ENCODE measurements at regions not wholly inside any gene's neighbourhood (a gene's known extent, or its start where the extent isn't known, plus 50 kb on each side); places are given as distances from the start of the nearest gene placed in this dataset.
"Not testable (repeated sequence)": the region's sequence is repeated elsewhere in the genome, so short reads cannot be mapped to it uniquely, and the experiment has no call there.

DNA sequence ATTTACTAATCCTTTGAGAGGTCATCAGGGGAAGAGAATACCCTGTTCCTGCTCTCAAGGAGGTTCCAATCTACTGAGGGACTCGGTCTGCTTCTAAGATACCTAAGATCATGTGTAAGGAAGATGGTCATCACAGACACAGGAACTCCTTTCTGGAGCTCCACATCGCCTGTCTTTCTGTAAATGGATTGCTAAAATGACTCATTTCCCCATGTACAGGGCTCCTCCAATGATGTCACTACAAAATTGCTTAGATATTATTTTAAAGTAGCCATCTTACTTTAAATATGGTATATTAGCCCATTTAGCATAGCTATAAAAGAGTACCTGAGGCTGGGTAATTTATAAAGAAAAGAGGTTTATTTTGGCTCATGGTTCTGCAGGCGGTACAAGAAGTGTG is 206.1 kb upstream of the PROK2 start:
- DNase-seq: no peak

DNA sequence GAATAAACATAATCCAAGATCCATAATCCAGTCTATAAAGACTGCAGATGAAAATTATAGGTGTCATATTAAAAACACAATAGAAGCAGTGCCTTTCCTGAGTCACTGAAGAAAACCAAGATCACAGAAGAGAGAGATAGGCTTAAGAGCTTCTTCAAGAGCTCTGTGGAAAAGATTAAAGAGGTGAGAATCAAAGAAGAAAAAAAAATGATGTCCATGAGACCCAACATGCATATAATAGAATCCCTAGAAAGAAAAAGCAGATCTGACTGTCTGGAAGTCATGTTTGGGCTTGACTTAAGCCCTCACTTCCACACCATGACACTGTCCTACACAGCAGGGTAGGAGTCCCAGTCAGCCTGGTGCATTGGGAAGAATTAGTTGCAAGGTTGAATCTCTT is 205.6 kb upstream of the PROK2 start:
- no peak for DNase-seq

DNA sequence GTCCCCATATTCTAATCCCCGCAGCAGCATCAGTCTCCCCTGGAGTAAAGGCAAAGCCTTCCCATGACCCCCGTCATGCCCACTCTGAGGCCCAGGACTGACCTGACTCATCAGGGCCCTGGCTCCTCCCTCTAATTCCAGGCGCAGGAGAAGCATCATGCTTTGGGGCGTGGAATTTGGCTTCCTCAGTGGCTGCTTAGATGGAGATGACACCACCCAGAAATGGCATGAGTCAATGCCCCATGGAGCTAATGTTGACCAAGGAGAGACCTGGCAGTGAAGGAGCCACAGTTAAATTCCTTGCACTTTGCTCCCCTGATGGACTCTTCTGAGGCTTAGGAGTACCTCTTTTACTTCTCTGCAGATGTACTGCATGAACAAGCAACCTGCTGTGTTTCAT is 204.2 kb upstream of the PROK2 start:
- DNase-seq: no peak

DNA sequence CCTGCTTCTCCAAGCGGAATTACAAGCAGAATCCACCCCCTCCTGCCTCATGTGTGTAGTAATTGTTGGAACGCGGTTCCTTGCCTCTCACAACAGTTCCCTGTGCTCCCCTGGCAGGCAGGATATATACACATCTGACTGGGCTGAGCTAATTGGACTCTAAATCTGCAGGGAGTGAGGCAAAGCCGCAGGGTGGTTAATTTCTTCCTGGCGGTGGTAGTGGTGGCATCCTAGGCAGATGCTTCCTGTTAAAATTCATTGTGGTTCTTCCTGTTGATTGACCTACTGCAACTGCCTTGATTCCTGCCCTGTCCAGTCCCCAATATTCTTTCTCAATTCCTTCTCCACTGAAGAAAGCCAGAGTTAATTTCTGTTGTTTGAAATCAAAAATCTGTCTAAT is 202.9 kb upstream of the PROK2 start:
- DNase-seq: no peak

DNA sequence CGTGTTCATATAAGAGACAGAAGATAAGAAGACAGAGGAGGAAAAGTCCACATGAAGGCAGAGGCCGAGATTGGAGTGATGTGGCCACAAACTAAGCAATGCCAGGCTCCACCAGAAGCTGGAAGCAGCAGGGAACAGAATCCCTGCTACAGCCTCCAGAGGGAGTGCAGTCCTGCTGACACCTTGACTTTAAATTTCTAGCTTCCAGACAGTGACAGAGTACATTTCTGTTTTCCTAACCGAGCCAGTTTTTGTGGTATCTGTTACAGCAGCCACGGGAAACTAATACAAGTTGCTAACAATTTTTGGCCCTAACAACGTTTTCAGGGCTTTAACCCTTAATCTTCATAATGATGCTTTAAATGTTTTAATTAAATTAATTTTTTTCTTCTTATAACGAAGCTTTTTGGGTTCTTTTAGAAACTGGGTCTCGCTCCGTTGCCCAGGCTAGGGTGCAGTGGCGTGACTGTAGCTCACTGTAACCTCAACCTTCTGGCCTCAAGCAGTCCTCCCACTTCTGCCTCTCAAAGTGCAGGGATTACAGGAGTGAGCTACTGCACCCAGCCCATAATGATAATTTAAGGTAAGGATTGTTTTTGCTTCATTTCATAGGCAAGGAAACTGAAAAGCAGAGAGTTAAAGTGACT is 202.3 kb upstream of the PROK2 start:
- no peak for DNase-seq

DNA sequence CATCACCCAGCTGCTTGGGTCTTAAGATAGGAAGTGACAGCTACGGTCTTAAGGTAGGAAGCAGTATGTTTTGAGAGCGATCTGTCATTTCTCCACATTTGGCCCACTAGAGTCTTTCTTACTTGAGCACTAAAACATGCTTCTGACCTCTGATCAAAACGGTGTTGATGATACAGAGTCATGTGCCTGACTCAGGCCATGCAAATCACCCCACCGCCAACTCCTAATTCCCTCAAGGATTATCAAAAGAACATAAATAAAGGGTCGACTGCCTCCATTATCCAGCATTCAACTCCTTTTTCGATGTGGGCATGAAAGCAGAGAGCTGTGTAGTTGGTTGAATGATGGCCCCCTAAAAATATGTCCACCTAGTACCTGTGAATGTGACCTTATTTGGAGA is 201.7 kb upstream of the PROK2 start:
- DNase-seq: no peak

DNA sequence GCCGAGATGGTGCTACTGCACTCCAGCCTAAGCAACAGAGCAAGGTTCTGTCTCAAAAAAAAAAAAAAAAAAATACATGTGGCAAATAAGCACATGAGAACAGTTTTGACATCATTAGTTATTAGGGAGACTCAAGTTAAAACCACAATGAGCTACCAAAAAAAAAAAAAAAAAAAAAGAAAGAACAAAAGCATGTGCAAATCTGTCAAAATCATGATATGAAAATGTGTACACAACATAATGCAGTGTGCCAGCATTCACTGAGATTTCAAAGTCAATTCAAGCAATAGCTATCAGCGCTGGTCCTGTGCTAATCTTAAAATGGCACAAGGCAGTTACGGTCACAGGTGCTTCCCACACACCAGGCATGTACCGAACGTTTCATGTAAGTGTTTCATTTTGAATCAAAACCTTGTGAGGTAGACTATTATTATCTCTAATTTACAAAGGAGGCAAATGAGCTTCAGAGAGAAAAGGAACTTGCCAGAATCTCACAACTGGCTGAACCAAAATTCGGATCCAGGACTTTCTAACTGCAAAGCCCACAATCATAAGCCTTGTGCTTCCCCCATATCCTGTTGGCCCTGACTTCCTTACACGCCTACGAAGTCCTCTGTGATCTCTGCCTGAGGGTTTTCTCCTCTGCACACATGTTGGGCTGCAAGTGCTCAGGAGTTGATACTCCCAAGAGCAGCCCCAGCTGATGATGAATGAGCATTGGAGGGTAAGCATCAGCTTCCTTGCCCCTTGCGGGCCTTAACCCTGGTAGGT is 200.1 kb upstream of the PROK2 start:
- no peak for DNase-seq

DNA sequence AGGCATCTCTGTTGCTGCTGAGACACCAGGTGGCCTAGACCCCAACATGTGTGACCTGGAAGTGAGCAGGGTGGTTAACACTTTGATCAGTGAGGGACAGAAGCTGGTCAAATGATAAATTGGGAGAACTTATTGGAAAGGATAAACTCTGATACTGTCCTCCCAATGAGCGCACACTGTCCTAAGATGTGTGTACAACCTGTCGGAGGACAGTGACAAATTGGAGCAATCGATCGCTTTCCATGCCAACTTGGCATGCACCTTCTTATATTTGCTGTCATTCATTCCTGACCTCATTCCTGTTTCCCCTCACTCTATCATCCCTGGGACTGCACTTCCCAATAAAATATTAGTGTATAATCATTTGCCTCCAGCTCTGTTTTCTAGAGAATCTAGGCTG is 198.7 kb upstream of the PROK2 start:
- no peak for DNase-seq

DNA sequence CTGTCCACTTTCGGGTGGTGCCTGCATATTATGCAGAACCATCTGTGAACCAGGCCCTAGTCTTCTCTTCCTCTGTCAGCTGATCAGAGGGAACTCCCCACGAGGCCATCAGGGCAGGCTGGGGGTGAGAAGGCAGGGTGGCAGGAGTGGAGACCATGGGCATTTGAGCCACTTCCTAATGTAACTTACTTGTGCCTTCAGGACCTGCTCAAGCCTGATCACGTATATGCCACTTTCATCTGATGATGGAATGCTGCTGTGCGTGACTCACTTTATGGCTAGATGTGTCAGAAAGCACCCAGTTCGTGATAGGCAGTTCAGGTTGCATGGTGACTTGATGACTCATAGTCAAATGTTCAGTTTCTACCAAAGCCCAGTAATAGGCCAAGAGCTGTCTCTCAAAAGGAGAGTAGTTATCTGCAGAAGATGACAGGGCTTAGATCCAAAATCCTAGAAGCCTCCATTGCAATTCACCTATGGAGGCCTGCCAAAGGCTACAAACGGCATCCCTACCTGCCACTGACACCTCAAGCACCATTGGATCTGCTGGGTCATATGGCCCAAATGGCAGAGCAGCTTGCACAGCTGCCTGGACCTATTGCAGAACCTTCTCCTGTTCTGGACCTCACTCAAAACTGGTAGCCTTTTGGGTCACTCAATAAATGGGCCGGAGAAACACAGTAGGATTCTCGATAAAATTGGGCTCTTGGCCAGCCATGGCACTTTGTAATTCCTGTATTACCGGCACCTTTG is 197.7 kb upstream of the PROK2 start:
- DNase-seq: not testable (repeated sequence)

DNA sequence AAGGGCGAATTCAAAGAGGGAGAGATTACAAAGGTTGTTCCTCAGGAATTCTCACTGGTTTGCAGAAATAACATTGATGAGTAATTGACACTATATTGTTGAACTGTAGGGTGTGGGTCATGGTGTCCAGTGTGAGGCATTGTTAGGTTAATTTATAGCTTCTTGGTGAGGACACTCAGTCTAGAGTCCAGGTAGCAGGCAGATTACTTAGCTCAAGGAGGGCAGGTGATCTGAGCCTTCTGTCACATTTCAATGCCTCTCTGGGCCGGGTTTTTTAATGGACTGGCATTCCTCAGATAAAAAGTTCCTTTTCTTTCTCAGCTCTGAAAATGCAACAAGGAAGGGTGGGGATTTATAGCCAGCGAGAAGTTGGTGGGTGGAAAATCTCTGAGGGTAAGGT is 194.2 kb upstream of the PROK2 start:
- DNase-seq: no peak

DNA sequence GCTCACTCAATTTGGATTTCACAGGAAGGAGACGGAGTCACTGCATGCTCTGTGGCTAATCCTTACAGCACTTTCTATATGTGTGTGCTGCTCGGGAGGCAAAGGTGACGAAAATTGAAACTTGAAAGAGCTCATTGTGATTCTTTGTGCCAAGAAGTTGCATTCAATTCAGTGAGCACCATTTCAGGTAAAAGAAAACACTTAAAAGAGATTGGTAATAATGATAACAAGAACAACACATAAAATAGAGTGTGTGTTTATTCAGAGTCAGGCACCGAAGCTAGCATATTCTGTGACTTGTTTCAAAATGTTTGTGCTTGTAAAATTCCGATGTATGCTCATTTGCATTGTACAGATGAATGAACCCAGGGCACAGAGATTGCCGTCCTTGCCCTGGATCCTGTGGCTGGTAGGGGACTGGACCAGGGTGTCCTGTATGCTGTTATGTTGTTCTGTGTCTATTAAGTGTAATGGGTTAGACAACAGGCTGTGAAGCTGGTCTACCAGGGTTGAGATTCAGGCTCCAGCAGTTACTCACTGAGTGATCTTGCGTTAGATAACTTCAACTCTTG is 193.3 kb upstream of the PROK2 start:
- no peak for DNase-seq

DNA sequence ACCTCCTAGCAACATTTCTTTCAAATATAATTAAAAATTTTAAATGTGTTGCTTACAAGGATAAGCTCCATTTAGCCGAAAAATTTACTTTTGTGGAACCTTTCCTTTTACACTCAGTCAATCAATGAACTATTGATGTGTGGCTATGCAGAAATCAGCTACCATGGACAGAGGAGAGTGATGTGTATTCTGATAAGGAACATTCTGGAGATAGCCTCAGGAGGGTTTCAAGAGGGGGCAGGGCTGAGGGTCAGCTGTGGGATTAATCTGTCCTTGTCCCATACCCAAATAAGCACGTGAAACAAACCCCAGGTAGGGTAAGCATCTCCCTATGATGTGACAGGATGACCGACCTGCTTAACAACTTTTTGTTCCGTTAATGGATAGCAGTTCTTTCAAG is 192.6 kb upstream of the PROK2 start:
- no peak for DNase-seq

DNA sequence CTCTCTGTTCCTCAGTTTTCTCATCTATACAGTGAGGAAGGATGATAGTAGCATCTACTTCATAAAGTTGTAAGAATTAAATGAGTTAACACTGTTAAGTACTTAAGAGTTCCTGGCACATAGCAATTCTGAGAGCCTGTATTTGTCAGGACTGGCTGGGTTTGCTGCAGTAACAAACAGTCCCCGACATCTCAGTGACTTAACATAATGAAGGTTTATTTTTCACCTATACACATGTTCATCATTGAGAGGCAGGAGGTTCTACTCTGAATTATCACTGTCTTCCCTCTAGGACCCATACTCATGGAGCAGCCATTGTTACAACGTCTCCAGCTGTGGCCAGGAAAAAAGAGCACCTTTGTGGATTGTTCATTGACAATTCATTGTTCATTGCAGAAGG is 190.6 kb upstream of the PROK2 start:
- no peak for DNase-seq

DNA sequence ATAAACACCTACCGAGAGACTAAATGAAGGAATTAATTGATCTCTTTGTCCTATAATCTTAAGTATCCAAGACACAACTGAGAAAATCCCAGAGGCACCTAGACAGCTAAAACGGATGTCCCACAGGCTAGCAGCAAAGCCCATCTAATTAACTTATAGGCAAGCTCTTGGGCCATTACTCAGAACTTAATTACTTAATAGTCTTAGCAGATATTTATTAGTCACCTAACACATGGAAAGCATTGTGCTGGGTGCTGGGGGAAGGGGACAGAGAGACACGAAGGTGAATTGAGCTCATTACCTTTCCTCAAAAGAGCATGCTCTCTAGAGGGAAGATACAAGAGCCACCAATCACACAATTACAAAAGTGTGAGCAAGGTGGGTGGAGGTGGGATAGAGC is 189.8 kb upstream of the PROK2 start:
- DNase-seq: no peak

DNA sequence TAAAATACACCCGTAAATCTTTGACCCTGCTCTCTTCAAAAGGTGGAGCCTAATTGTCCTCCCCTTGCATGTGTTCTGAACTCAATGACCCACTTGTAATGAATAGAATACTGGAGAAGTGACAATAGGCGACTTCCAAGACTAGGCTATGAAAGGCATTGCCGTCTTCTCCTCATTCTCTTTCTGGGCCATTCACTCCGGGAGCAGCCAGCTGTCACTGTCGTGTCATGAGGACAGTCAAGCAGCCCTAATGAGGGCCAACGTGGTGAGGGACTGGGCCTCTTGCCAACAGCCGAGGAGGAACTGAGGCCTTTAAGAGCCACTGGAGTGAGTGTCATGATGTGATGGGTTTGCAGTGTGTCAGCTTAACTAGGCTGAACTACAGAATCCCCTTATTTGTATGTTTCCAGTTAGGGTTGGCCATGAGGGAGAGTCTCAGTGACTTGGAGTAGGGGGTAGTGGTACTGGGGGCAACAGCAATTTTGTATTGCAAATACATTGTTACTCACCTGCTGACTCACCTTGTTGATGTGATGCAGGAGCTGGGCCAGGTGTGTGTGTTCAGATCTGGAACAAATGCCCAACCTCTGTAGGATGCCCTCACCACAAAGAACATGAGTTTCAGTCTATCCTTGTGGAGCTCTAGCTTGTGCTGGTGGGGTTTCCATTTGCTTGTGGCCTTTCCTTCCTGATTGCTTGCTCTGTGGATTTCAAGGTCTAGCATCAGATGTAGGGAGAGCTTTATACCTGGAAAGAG is 188.5 kb upstream of the PROK2 start:
- no peak for DNase-seq

DNA sequence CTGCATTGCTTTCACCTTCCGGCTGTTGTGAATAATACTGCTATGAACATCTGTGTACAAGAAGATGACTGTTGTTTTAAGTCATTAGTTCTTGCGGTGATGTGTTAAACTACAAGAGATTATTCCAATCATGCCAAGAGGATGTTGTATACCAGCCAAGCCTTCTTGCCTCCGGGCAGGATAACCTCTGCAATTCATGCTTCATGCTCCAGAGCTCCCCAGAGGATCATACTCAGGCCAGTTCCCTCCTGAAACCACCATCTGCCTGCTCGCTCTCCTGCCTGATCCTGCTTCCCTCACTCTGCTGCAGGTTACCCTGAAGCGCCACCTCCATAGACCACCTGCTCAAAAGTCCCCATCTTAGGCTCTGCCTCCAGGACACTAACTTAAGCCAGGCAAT is 187.1 kb upstream of the PROK2 start:
- no peak for DNase-seq

DNA sequence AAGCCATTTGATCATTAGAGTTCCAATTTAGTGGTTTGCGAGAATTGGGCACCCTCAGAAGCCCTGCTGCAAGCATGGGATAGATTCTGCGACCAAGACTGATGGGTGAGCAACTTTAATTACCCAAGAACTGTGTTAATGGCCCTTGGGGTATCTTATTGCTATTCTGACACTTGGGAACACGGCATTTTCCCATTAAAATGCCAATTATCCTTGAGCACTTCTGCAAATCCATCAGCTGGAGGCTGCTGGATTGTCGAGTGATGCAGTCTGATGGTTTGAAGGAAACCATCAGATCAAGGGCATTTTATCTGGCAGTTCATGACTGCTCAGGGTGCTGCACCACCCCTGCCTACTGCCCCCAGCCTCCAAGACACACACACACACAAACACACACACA is 183.6 kb upstream of the PROK2 start:
- no peak for DNase-seq

DNA sequence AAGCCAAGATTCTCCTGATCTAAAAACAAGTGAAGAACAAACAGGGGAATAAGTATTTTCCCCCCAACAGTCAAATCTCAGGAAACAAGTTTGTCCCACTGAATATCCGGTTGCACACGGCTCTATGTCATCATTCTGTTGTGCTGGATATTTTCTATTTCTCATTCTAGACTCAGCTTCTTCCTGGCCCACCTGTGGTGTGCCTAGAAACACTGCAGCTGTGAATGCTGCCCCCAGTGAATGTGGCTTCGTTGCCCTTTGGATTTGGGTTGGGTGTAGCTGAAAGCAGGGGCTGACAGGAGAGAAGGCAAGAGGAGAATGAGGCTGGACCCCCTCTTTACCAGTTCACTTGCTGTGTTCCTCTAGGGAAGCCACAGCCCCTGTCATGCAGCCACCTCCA is 181.2 kb upstream of the PROK2 start:
- no peak for DNase-seq

DNA sequence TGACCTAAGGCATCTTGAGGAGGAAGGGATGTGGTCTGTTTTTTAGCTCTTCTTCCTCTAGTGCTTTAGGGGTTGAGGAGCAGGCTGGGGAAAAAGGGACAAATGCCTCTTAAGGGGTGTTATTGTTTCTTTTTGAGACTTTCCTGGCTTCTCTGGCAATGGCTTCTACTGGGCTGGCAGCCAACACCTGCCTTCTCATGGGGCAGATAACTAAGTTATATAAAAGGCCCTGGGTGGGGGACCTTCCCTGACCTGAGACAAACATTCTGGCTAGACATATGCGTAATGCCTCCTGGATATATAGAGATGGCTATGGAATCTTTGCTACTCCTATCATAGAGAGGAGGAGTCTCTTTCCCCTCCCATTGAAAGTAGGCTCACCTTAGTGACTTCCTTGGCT is 179.2 kb upstream of the PROK2 start:
- DNase-seq: no peak

DNA sequence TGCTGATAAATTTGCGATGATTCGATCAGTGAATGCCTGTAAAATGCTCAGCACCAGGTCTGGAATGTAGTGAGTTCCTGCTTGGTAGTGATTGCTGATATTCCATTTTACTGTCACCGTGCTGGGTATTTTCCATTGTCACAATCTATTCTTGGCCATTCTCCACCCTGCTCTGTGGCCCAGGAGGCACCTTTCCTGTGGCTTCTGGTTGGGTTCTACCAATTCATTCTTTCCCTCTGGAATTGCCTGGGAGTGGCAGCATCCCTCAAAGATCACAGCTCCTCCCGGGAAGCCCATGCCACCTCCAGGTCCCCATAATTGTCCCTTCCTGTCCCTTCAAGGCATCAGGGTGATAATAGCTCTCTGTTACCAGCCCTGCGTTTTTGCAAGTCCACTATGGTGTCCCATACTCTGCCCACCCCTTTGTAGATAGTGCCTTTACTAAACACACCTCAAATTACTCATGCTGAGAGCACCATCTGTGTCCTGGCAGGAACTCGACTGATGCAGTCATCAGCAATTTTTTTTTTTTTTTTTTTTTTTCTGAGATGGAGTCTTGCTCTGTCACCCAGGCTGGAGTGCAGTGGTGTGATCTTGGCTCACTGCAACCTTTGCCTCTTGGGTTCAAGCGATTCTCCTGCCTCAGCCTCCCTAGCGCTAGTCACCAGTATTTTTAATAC is 177.8 kb upstream of the PROK2 start:
- no peak for DNase-seq

DNA sequence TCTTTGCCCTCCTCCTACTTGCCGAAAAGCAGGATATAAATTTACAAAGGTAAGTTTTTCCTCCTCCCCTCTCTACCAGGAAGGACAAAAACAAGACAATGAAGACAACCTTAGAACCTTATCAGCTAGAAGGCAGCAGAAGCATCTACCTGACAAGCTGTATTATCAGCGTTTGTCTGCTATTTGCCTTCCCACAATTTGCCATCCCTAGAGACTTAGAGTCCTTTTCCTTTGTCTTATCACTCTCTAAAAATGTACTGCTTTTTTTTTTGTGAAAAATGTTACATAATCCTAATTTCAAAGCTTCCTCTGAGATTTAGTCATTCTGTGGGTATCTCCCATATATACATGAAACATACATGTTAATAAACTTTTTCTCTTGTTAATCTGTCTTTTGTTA is 176.9 kb upstream of the PROK2 start:
- DNase-seq: no peak

DNA sequence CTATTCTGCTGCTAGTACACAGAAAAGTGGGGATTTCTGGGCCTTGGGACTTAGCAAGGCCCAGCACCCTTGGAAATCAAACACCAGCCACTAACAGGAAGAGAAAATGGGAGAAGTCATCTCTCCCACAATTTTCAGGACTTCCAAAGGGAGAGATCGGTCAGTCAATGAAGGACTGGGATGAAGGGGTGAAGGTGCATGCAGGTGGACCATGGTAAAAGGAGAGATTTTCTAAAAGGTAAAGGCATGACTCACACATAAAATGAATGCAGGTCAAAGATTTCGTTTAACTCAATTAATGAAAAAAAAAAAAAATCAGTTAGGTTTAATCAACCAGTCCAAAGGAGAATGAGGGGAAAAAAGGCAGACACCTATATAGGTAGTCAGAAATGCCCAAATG is 176.4 kb upstream of the PROK2 start:
- DNase-seq: no peak

DNA sequence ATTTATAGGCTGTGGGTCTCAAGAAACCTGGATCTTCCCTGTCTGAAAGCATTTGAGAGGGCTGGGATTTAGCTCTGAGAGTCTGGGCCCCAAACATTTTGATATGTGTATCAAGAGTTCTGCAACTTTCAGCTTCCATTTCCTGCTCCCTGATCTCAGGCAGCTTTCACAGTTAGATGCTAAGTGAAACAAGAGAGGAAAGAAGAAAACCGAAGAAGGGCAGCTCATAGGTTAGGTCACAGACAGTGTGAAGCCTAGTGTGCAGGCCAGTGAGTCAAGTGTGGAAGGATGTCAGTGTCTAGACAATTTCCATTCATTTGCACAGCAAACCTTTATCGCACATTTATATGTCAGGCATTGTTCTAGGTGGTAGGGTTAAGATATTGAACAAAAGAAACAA is 173.6 kb upstream of the PROK2 start:
- no peak for DNase-seq

Measured in NCI-H1930 (cell line).